PC-9 (cell line): ENCODE measurements at regions not wholly inside any gene's neighbourhood (a gene's known extent, or its start where the extent isn't known, plus 50 kb on each side); places are given as distances from the start of the nearest gene placed in this dataset.
"Not testable (repeated sequence)": the region's sequence is repeated elsewhere in the genome, so short reads cannot be mapped to it uniquely, and the experiment has no call there.

Experiments
- BruUV-seq: library from RNA; stranded (reverse); fragments of 400-500 nt; replicated peaks from 2 replicates; lab custom pipeline; 2021; lab: Mats Ljungman, UMichigan
- CTCF ChIA-PET: fragments of 300-600 bp; sonication (Branson Sonifier 250); formaldehyde crosslinking; loops from one replicate; lab custom pipeline; 2022; ENCODE audit warnings: antibody characterized with exemption; lab: Charles Lee
- POLR2A ChIA-PET: fragments of 300-600 bp; sonication (Branson Sonifier 250); formaldehyde crosslinking; loops from one replicate; lab custom pipeline; 2022; ENCODE audit warnings: antibody characterized with exemption; ENCODE audit not compliant: unreplicated experiment; lab: Charles Lee
- DNase-seq, 2 experiments: peaks; one replicate each; pipeline versions ENCODE4 v3.0.0 to v3.0.0-alpha.2; 2015 to 2022; ENCODE audit warnings: mixed read lengths in 1 of 2
- H2AFZ ChIP-seq: fragments of 200-600 bp; sonication (generic); 2 replicates; pipeline ENCODE4 v1.8.1; 2017; ENCODE audit warnings: antibody characterized with exemption
- H3F3A ChIP-seq: fragments of 200-600 bp; sonication (generic); 2 replicates; pipeline ENCODE4 v1.8.1; 2017; ENCODE audit warnings: antibody characterized with exemption, mild to moderate bottlenecking, low read depth; ENCODE audit not compliant: insufficient read depth
- H3K27ac ChIP-seq: fragments of 200-600 bp; sonication (generic); 2 replicates; pipeline ENCODE4 v1.6.1; 2016; ENCODE audit warnings: mixed run types
- H3K27me3 ChIP-seq: fragments of 200-600 bp; sonication (generic); 2 replicates; pipeline ENCODE4 v1.6.1; 2016; ENCODE audit warnings: low read depth, mixed run types; ENCODE audit not compliant: insufficient read depth
- H3K36me3 ChIP-seq: fragments of 200-600 bp; sonication (generic); 2 replicates; pipeline ENCODE4 v1.6.1; 2016; ENCODE audit warnings: low read depth, mixed run types
- H3K4me1 ChIP-seq: fragments of 200-600 bp; sonication (generic); replicated peaks from 2 replicates; pipeline ENCODE4 v1.6.1; 2016; ENCODE audit warnings: mixed run types; ENCODE audit not compliant: insufficient read depth
- H3K4me2 ChIP-seq: fragments of 200-600 bp; sonication (generic); 2 replicates; pipeline ENCODE4 v1.6.1; 2017; ENCODE audit warnings: mixed run types
- H3K4me3 ChIP-seq: fragments of 200-600 bp; sonication (generic); 2 replicates; pipeline ENCODE4 v1.6.1; 2016; ENCODE audit warnings: mixed run types
- H3K79me2 ChIP-seq: fragments of 200-600 bp; sonication (generic); 2 replicates; pipeline ENCODE4 v1.6.1; 2017; ENCODE audit warnings: low read depth, mixed run types
- H3K9me2 ChIP-seq: fragments of 200-600 bp; sonication (generic); 2 replicates; pipeline ENCODE4 v1.8.1; 2017; ENCODE audit warnings: mild to moderate bottlenecking; ENCODE audit not compliant: insufficient read depth
- H3K9me3 ChIP-seq: fragments of 200-600 bp; sonication (generic); 2 replicates; pipeline ENCODE4 v1.8.1; 2016; ENCODE audit warnings: low read depth; ENCODE audit not compliant: insufficient read depth
- H4K20me1 ChIP-seq: fragments of 200-600 bp; sonication (generic); 2 replicates; pipeline ENCODE4 v1.8.1; 2017; ENCODE audit not compliant: insufficient read depth
- EZH2 ChIP-seq: fragments of 200-600 bp; sonication (generic); IDR thresholded peaks from 2 replicates; pipeline ENCODE4 v1.8.0; 2017; ENCODE audit warnings: antibody characterized with exemption, low read depth
- intact Hi-C: fragments of 100-400 bp; cut with micrococcal nuclease; formaldehyde crosslinking; loops from one replicate; pipeline ENCODE4 v1.10.0; 2022; ENCODE audit not compliant: unreplicated experiment
- TF ChIP-seq, protein P1 (sequence below): fragments of 200-600 bp; sonication (generic); conservative IDR thresholded peaks from 2 replicates; pipeline ENCODE4 v1.6.1; 2017; ENCODE audit warnings: mixed run types, antibody characterized with exemption, mild to moderate bottlenecking, moderate library complexity

DNA sequence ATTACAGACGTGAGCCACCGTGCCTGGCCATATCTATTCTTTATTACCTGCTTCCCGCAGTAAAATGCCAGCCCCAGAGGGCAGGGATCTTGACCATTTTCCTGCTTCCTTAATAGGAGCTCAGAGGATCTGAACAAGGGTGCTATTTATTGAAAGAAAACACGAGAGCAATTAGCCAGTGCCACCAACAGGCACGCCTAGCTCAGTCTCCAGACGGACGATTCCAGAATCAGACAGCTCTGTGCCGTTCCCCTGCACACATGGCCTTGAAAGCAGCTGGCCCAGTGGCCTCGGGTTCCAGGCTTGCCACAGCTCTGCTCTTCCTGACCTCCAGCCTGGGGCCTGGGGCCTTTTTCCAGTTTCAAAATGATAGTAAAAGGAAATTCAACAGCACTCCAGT lies 135.2 kb upstream of the RFLNA start:
- peaks cover 62% of the 10 kb centered on the region for H3K27me3 ChIP-seq
- no peak for DNase-seq
- H3K79me2 ChIP-seq: no peaks in the 10 kb centered on the region
- H3K4me3 ChIP-seq: no peak overlapping the region
- no peaks in the 10 kb centered on the region for H3K36me3 ChIP-seq
- no peaks in the 10 kb centered on the region for H4K20me1 ChIP-seq
- BruUV-seq: no TSS peak
- no peaks in the 10 kb centered on the region for H3K4me1 ChIP-seq
- ChIA-PET POLR2A (no interaction called here), CTCF (no interaction called here)
- H2AFZ ChIP-seq: no peak overlapping the region
- no peak overlapping the region for H3K27ac ChIP-seq
- H3K9me3 ChIP-seq: no peaks in the 10 kb centered on the region
- no peaks in the 10 kb centered on the region for H3F3A ChIP-seq
- intact Hi-C loops: no loop called here
- H3K4me2 ChIP-seq: no peak overlapping the region
- H3K9me2 ChIP-seq: no peaks in the 10 kb centered on the region
- TF ChIP-seq EZH2: no peak
- TF ChIP-seq, protein P1, sequence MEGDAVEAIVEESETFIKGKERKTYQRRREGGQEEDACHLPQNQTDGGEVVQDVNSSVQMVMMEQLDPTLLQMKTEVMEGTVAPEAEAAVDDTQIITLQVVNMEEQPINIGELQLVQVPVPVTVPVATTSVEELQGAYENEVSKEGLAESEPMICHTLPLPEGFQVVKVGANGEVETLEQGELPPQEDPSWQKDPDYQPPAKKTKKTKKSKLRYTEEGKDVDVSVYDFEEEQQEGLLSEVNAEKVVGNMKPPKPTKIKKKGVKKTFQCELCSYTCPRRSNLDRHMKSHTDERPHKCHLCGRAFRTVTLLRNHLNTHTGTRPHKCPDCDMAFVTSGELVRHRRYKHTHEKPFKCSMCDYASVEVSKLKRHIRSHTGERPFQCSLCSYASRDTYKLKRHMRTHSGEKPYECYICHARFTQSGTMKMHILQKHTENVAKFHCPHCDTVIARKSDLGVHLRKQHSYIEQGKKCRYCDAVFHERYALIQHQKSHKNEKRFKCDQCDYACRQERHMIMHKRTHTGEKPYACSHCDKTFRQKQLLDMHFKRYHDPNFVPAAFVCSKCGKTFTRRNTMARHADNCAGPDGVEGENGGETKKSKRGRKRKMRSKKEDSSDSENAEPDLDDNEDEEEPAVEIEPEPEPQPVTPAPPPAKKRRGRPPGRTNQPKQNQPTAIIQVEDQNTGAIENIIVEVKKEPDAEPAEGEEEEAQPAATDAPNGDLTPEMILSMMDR: no peak

DNA sequence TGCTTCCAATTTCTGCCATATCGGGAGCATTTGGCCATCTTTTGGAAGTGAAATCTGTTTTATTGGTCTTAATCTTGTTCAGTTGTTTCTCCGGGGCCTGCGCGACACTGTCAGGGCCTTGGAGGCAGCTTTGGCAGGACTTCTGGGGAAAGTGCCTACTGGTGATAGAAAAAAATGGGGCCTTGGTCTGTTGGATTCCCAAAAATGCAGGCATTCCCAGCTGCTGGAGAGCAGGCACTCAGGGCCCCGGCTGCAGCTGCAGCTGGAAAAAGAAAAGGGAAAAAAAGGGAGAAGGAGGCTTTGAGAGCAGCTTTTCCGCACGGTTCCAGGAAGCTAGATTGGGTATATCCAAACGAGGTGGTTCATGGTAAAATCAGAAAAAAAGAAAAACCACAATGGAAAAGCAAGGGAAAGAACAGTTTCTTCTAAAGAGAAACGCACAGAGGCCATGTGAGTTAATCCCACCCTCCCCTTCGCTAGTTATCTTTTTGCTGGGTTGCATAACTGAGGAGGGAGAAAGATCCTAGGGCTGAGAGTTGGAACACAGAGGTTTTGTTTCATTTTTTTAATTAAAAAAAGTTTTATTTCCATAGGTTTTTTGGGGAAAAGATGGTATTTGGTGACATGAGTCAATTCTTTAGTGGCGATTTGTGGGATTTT lies 134.7 kb upstream of the RFLNA start:
- H3F3A ChIP-seq: no peaks in the 10 kb centered on the region
- H3K4me1 ChIP-seq: no peaks in the 10 kb centered on the region
- no peak overlapping the region for H2AFZ ChIP-seq
- no peak overlapping the region for H3K4me3 ChIP-seq
- no peak for DNase-seq
- H3K27me3 ChIP-seq: peaks cover 63% of the 10 kb centered on the region
- H3K36me3 ChIP-seq: no peaks in the 10 kb centered on the region
- no peaks in the 10 kb centered on the region for H3K9me3 ChIP-seq
- intact Hi-C loops: no loop called here
- no peaks in the 10 kb centered on the region for H3K9me2 ChIP-seq
- ChIA-PET CTCF (no interaction called here), POLR2A (no interaction called here)
- H4K20me1 ChIP-seq: no peaks in the 10 kb centered on the region
- no peak overlapping the region for H3K4me2 ChIP-seq
- no peak overlapping the region for H3K27ac ChIP-seq
- no TSS peak for BruUV-seq
- no peaks in the 10 kb centered on the region for H3K79me2 ChIP-seq
- TF ChIP-seq, protein P1: no peak
- no peak for TF ChIP-seq EZH2

GRCh38 chr12:124161402-124161801 lies 133.5 kb upstream of the RFLNA start:
- H3K79me2 ChIP-seq, H3K4me3 ChIP-seq, H3K9me2 ChIP-seq, H3K4me1 ChIP-seq, BruUV-seq, POLR2A ChIA-PET, H3K36me3 ChIP-seq, CTCF ChIA-PET, H4K20me1 ChIP-seq, H3F3A ChIP-seq, DNase-seq, H3K4me2 ChIP-seq, H3K9me3 ChIP-seq, H2AFZ ChIP-seq, intact Hi-C loops, H3K27ac ChIP-seq: not testable (repeated sequence)
- peaks cover 62% of the 10 kb centered on the region for H3K27me3 ChIP-seq
